NT2/D1 (cell line): ENCODE measurements at regions not wholly inside any gene's neighbourhood (a gene's known extent, or its start where the extent isn't known, plus 50 kb on each side); places are given as distances from the start of the nearest gene placed in this dataset.
"Not testable (repeated sequence)": the region's sequence is repeated elsewhere in the genome, so short reads cannot be mapped to it uniquely, and the experiment has no call there.

Source experiments
- DNase-seq: peaks from one replicate; pipeline ENCODE4 v3.0.0-alpha.2; 2011; ENCODE audit warnings: low read depth, low spot score
- H3K27me3 ChIP-seq: 2 replicates; pipeline ENCODE4 v1.6.0; 2011; ENCODE audit warnings: mild to moderate bottlenecking; ENCODE audit not compliant: insufficient read length, insufficient read depth
- H3K36me3 ChIP-seq: 2 replicates; pipeline ENCODE4 v1.6.1; 2011; ENCODE audit warnings: mild to moderate bottlenecking, low read length, mixed read lengths; ENCODE audit not compliant: insufficient read depth, insufficient read length
- H3K4me1 ChIP-seq: 2 replicates; pipeline ENCODE4 v1.5.1; 2011; ENCODE audit not compliant: insufficient read depth, insufficient read length
- H3K4me3 ChIP-seq: 2 replicates; pipeline ENCODE4 v1.5.1; 2011; ENCODE audit warnings: low read depth; ENCODE audit not compliant: insufficient read length
- H3K9ac ChIP-seq: 2 replicates; pipeline ENCODE4 v1.6.0; 2011; ENCODE audit warnings: low read depth; ENCODE audit not compliant: insufficient read length
- H3K9me3 ChIP-seq: 2 replicates; pipeline ENCODE4 v1.5.1; 2011; ENCODE audit warnings: mild to moderate bottlenecking, low read length; ENCODE audit not compliant: insufficient read depth
- SUZ12 ChIP-seq: IDR thresholded peaks from 2 replicates; pipeline ENCODE4 v1.6.1; 2011; ENCODE audit not compliant: insufficient read length, insufficient read depth; ENCODE audit errors: extremely low read depth
- YY1 ChIP-seq: IDR thresholded peaks from 2 replicates; pipeline ENCODE4 v1.6.1; 2011; ENCODE audit not compliant: insufficient read length, insufficient read depth
- ZNF274 ChIP-seq: IDR thresholded peaks from 2 replicates; pipeline ENCODE4 v1.6.1; 2011; ENCODE audit warnings: mild to moderate bottlenecking, low read depth, low read length

DNA sequence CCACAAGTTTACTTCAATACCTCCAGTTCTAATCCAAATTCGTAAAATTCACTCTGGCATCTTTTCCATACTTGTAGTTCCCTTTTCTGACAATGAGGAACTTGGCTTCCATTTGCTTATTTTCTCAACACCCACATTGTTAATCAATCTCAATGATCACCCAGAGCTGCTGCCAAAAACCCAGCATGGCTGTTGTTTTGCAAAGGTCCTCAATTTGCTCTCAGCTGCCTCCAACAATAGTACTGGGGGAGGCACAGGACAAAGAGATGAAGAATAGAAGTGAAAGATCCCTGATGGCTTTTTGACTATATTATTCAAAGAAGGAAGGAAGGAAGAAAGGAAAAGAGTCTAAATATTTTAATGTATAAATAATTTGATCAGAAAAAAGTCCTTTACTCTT, 847.8 kb downstream of the RAPGEF2 start:
- Histone ChIP-seq H3K4me3 (no peak overlapping the region), H3K36me3 (no peaks in the 10 kb centered on the region), H3K4me1 (no peaks in the 10 kb centered on the region), H3K27me3 (no peaks in the 10 kb centered on the region), H3K9me3 (no peaks in the 10 kb centered on the region), H3K9ac (no peak overlapping the region)
- TF ChIP-seq ZNF274 (no peak), YY1 (no peak), SUZ12 (no peak)
- peak; percentile 47 for DNase-seq

GRCh38 chr4:159966746-159967145, 863.9 kb downstream of the RAPGEF2 start:
- Histone ChIP-seq H3K9me3 (0 out of 2 replicates have a peak, but pooled peaks cover under 1% of the 10 kb centered on the region), H3K4me1 (no peaks in the 10 kb centered on the region), H3K9ac (no peak overlapping the region), H3K36me3 (no peaks in the 10 kb centered on the region), H3K27me3 (no peaks in the 10 kb centered on the region), H3K4me3 (no peak overlapping the region)
- TF ChIP-seq ZNF274 (no peak), SUZ12 (no peak), YY1 (no peak)
- no peak for DNase-seq

DNA sequence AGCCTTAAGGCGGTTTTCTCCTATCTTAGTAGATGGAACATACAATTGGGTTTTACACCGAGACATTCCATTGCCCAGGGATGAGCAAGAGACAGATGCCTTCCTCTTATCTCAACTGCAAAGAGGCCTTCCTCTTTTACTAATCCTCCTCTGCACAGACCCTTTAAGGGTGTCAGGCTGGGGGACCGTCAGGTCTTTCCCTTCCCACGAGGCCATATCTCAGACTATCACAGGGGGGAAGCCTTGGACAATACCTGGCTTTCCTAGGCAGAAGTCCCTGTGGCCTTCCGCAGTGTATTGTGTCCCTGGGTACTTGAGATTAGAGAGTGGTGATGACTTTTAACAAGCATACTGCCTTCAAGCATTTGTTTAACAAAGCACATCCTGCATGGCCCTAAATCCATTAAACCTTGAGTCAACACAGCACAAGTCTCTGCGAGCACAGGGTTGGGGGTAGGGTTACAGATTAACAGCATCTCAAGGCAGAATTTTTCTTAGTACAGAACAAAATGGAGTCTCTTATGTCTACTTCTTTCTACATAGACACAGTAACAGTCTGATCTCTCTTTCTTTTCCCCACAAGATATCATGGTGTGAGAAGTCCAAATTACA, 874.1 kb downstream of the RAPGEF2 start:
- H3K4me1 ChIP-seq, H3K36me3 ChIP-seq, H3K4me3 ChIP-seq, H3K27me3 ChIP-seq, H3K9ac ChIP-seq: not testable (repeated sequence)
- DNase-seq = peak; percentile 22
- H3K9me3 ChIP-seq = peaks cover 19% of the 10 kb centered on the region; the same call in 1 of the 2 replicates

- no peak overlapping the region for H3K4me3 ChIP-seq
- H3K9me3 ChIP-seq = peaks cover 9% of the 10 kb centered on the region; the same call in 1 of the 2 replicates
- H3K4me1 ChIP-seq = no peaks in the 10 kb centered on the region
- no peaks in the 10 kb centered on the region for H3K27me3 ChIP-seq
- H3K36me3 ChIP-seq = no peaks in the 10 kb centered on the region
- TF ChIP-seq YY1 (no peak), ZNF274 (no peak), SUZ12 (no peak)
- H3K9ac ChIP-seq = no peak overlapping the region
- no peak for DNase-seq
Observed at GRCh38 chr4:159977907-159978617, 875.2 kb downstream of the RAPGEF2 start.

DNA sequence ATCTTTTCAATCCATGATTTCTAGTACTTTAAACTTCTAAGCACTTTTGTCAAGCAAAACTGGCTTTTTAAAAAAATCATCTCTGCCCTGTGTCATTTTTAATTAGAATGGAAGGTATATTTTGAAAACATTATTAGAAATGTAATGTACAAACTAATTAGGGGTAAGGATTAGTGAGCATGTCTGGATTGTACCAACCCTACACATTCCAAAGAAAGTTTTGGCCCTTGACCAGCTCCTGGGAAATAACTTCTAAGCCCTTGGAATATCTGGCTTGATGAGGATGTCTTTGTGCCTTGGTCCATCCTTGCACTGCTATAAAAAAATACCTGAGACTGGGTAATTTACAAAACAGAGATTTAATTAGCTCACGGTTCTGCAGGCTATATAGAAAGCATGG, 876.5 kb downstream of the RAPGEF2 start:
- Histone ChIP-seq H3K9ac (no peak overlapping the region), H3K27me3 (no peaks in the 10 kb centered on the region), H3K4me3 (no peak overlapping the region), H3K9me3 (peaks cover 5% of the 10 kb centered on the region; the same call in 1 of the 2 replicates), H3K36me3 (no peaks in the 10 kb centered on the region), H3K4me1 (no peaks in the 10 kb centered on the region)
- TF ChIP-seq ZNF274 (no peak), SUZ12 (no peak)
- no peak for DNase-seq

GRCh38 chr4:159979953-159980352, 877.1 kb downstream of the RAPGEF2 start:
- H3K9me3 ChIP-seq = peaks cover 5% of the 10 kb centered on the region; the same call in 1 of the 2 replicates
- H3K4me1 ChIP-seq = no peaks in the 10 kb centered on the region
- no peaks in the 10 kb centered on the region for H3K36me3 ChIP-seq
- no peak for TF ChIP-seq SUZ12
- no peak for TF ChIP-seq ZNF274
- no peak for TF ChIP-seq YY1
- no peaks in the 10 kb centered on the region for H3K27me3 ChIP-seq
- H3K9ac ChIP-seq = no peak overlapping the region
- DNase-seq = no peak
- H3K4me3 ChIP-seq = no peak overlapping the region

DNA sequence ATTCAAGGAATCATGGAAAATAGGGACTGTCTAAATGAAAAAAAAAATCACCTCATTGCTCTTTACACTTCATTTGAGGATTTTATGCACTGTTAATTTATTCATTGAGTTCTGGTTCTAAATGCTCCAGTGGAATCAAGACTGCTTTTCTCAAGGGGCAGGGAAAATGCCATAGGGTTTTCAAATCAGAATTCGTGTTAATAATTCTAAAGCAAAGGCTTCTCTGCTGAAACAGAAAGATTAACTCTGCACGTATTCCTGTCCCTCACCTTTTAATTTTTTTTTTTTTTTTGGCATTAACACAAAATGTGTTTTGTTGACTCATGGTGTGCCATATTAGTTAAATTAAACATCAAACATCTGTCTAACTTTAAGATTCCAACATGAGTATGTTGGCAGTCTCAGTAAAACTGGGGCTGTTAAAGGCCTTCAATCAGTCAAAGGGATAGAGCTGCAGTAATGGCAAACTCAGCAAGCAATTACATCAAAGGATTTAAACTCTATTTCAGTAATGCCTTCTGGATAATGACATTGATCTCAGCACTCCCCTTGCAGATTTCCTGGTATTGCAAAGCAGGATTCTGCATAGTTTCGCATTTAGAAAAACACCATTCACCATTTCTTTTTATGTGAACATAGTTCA, 878.1 kb downstream of the RAPGEF2 start:
- no peak for TF ChIP-seq ZNF274
- no peak for TF ChIP-seq YY1
- no peak for TF ChIP-seq SUZ12

More for the DNA sequence above, 878.1 kb downstream of the RAPGEF2 start:
- Histone ChIP-seq H3K27me3 (no peaks in the 10 kb centered on the region), H3K36me3 (no peaks in the 10 kb centered on the region), H3K9me3 (peaks cover 5% of the 10 kb centered on the region; the same call in 1 of the 2 replicates), H3K4me3 (no peak overlapping the region), H3K9ac (no peak overlapping the region), H3K4me1 (no peaks in the 10 kb centered on the region)
- DNase-seq = no peak
